Frontal cortex (tissue), 3 donors: ENCODE measurements at regions not wholly inside any gene's neighbourhood (a gene's known extent, or its start where the extent isn't known, plus 50 kb on each side); places are given as distances from the start of the nearest gene placed in this dataset.

Source experiments
- DNase-seq, 2 donors: peaks; one replicate each; pipeline ENCODE4 v3.0.0; 2012; ENCODE audit warnings: low spot score in 2 of 2
- FAIRE-seq: peaks from 2 replicates; lab custom pipeline; 2012; peaks lifted over from hg19 to GRCh38; lab: Jason Lieb, UNC
- donor health status: control.
- donor health status: control.
- donor health status: control.

- no peak for DNase-seq
- FAIRE-seq = no peak
These were observed 289.6 kb upstream of the CDH4 start for GRCh38 chr20:60962367-60963045.

- DNase-seq = no peak
- FAIRE-seq = no peak
These were observed 288.9 kb upstream of the CDH4 start for GRCh38 chr20:60963146-60963545.

DNA sequence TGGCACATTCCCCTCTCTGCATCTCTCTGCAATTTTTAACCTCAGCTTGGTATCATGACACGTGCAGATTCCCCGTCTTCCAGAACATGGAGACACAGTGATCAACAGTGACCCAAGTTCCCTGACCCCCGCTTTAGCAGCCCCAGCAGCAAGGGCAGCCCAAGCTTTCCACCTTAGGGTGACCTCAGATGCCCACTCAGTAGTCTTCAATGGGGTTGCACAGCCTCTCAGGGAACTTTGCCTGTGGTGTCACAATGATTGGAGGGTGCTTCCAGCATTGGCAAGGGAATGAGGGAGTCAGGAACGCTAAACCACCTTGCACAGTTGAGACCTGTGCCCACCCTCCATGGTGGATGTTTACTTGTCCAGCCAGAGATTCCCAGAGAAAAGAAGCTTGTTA, 287.1 kb upstream of the CDH4 start:
- no peak for DNase-seq
- FAIRE-seq = no peak

- no peak for DNase-seq
- FAIRE-seq = no peak
These were observed 286.0 kb upstream of the CDH4 start for GRCh38 chr20:60966031-60966430.

DNA sequence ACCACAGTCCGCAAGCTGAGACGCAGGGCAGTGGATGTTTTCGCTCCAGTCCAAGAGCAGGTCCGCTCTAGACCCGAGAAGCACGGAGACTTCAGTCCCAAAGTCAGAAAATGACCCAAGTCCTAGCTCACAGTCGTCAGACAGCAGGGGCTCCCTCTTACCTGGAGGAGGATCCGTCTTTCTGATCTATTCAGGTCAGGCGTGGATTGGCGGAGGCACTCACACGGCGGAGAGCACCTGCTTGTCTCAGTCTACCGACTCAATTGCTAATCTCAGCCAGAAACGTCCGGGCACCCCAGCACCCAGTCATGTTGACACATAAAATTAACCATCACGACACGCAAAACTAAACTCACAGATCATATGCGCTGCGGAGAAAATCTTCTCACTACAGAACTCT, 285.3 kb upstream of the CDH4 start:
- FAIRE-seq (no peak), DNase-seq (no peak)

GRCh38 chr20:60967431-60968316, 284.4 kb upstream of the CDH4 start:
- DNase-seq (no peak), FAIRE-seq (no peak)

GRCh38 chr20:60968853-60969720, 283.0 kb upstream of the CDH4 start:
- FAIRE-seq = no peak
- DNase-seq = no peak

DNA sequence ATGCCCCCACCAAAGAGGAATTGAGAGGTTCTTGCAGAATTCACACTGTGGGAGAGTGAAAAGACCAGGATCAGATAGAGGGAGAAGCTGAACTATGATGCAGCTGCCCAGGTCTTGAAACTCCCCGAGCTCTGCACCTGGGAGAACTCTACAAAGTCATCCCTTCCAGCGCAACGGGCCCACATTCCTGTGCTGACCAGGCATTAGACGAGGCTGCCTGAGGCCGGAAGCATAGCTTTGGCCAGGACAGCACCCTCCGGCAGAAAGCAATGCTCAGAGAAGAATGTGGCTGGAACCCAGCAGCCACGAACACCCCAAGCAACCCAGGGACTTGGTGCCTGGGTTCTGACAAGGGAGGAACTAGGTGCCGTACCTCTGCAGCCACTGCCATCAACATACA, 281.5 kb upstream of the CDH4 start:
- DNase-seq = no peak
- no peak for FAIRE-seq

GRCh38 chr20:60974022-60974421, 278.0 kb upstream of the CDH4 start:
- FAIRE-seq = no peak
- no peak for DNase-seq

DNA sequence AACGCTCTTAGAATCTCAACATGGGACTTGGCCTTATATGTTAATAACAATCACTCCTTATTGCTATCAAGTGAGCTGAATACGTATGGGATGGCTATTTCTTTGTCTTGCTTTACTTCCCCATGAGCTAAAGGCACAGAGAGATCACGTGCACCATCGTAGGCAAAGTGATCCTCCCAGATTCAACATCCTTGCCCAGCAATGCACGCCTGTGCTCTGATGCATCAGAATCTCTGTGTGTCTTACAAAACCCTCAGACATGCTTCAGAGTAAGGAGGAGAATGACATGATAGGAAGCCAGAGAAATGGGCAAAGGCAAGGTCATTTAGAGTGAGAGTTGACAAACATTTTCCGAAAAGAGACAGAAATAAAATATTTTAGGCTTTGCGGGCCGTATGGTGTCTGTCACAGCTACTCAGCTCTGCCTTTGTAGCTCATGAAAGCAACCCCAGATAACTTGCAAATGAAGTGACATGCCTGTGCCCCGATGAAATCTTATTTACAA, 277.6 kb upstream of the CDH4 start:
- FAIRE-seq (no peak), DNase-seq (no peak)

DNA sequence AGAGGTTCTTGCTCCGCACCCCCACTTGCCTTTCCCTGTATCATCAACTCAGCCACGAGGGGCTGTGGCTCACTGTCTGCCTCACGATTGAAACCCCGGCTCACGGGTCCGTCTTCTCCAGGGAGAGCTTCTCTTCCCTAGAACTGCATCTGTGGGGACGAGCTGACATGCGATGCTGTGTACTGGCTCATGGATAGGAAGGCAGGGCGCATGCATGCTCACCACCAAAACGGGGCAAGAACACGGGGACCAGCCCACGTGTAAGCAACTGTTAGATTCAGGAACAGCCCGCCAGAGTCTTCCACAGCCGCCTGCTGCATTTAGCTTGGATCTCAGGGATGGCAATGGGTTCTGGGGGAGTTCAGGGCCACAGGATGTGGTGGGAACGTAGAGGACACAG, 275.9 kb upstream of the CDH4 start:
- FAIRE-seq (no peak), DNase-seq (no peak)

GRCh38 chr20:60976913-60977312, 275.1 kb upstream of the CDH4 start:
- no peak for FAIRE-seq
- DNase-seq = no peak

GRCh38 chr20:60977901-60978300, 274.2 kb upstream of the CDH4 start:
- DNase-seq = peak in 1 of 2 donors; percentile 11
- no peak for FAIRE-seq

DNA sequence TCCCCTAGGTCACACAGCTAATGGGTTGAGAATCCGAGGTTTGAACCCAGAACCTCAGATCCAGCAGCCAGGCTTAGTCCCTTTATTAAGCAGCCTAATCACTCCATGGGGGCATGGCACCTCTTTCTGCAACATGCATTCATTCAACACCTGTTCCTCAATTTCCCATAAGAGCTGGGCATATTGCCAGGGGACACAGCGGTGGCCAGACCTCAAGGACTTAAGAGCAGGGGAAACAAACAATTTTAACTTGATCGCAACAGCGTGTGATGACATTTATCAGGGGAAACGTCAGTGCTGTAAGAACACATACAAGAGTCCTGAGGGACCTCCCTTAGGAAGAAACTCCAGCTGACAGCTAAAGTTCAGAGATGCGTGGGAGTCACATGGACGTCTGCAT, 267.4 kb upstream of the CDH4 start:
- no peak for FAIRE-seq
- DNase-seq = no peak

GRCh38 chr20:60986506-60987156, 265.4 kb upstream of the CDH4 start:
- FAIRE-seq (no peak), DNase-seq (no peak)

GRCh38 chr20:60990061-60990460, 262.0 kb upstream of the CDH4 start:
- DNase-seq (no peak), FAIRE-seq (no peak)

DNA sequence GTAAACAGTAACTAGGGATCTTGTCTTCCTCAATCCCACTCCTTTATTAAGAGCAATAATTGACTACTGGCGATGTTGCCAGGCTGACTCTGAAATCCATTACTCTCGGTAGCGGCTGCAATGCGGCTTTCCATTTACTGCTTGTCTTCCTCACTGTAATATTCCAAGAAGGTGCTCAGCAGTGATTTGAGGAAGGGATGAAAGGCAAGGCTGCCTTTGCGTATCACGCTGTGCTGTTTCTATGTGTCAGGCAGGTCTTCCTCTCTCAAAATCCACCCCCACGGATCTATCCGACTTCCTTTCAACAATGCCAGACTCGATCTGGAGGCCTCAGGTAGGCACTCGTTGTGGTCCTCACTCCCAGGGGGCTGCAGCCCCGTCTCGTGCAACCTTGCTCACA, 261.4 kb upstream of the CDH4 start:
- DNase-seq = no peak
- no peak for FAIRE-seq

- FAIRE-seq = no peak
These were observed 258.5 kb upstream of the CDH4 start for GRCh38 chr20:60993433-60994044.

GRCh38 chr20:60999250-60999649, 252.8 kb upstream of the CDH4 start:
- FAIRE-seq = no peak
- no peak for DNase-seq

More at GRCh38 chr20:60993433-60994044, 258.5 kb upstream of the CDH4 start:
- no peak for DNase-seq
